ENCODE measurements at regions not wholly inside any gene's neighbourhood (a gene's known extent, or its start where the extent isn't known, plus 50 kb on each side); places are given as distances from the start of the nearest gene placed in this dataset.

DNA sequence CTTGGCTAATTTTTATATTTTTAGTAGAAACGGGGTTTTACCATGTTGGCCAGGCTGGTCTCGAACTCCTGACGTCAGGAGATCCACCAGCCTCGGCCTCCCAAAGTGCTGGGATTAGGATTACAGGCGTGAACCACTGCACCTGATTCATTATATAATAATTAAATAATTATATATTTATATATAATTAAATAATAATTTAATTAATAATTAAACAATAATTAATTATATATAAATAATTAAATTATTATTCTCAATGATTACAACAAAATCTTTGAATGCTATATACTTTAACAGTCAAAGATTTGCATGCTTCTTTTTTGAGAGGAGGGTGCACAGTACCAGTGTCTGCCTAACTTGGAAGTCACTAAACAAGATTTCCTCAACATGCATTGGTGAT, 872.3 kb downstream of the EFNB2 start:
- TF ChIP-seq, protein P1, sequence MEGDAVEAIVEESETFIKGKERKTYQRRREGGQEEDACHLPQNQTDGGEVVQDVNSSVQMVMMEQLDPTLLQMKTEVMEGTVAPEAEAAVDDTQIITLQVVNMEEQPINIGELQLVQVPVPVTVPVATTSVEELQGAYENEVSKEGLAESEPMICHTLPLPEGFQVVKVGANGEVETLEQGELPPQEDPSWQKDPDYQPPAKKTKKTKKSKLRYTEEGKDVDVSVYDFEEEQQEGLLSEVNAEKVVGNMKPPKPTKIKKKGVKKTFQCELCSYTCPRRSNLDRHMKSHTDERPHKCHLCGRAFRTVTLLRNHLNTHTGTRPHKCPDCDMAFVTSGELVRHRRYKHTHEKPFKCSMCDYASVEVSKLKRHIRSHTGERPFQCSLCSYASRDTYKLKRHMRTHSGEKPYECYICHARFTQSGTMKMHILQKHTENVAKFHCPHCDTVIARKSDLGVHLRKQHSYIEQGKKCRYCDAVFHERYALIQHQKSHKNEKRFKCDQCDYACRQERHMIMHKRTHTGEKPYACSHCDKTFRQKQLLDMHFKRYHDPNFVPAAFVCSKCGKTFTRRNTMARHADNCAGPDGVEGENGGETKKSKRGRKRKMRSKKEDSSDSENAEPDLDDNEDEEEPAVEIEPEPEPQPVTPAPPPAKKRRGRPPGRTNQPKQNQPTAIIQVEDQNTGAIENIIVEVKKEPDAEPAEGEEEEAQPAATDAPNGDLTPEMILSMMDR (IDR thresholded peaks at IDR 0.05; ENCODE audit: low read depth, low read length), result no peak
- H3K4me3 ChIP-seq (ENCODE audit: low read depth, low read length), result no peak overlapping the region
- in situ Hi-C loops (cut with HindIII; ENCODE audit: low sequenced_read_pairs), result no loop called here
- no peak for DNase-seq (ENCODE audit: low read depth, low spot score)

DNA sequence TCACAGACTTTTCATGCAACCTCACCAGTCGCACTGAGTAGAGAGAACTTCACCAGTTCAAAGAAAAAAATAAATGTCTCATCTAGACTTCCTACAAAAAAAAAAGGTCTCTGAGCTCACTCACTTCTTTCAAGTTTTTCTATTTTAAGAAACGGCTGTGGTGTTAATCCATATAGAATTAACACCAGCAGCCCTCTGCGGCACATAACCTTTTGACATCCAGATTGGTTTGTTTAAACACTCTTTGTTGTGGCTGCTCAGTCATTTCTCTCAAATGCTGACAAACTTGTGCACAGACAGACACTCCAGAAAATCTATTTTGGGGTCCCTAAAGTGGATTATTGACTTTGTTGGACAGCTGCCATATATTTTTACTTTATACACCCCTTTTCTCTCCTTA, 874.9 kb downstream of the EFNB2 start:
- TF ChIP-seq, protein P1 (IDR thresholded peaks at IDR 0.05; ENCODE audit: low read depth, low read length), result no peak
- no peak overlapping the region for H3K4me3 ChIP-seq (ENCODE audit: low read depth, low read length)
- in situ Hi-C loops (cut with HindIII; ENCODE audit: low sequenced_read_pairs), result no loop called here
- no peak for DNase-seq (ENCODE audit: low read depth, low spot score)

DNA sequence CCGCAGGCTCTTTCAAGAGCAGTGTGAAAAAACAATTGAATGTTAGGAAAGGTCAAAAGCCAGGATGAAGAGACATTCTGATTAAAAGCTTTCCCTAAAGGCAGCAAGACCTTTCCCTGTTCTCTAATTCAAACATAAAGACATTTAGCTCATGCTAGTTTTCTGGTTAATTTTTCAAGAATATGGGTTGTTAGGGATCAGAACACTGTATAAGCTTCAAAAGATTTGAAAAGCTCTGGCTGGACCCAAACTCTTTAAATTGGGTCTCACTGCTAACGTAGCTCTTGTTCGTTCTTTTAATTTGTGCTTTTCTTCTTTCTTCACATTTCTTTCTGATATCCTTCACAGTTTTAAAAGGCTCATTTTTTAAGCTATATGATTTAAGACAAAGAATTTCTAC, 877.0 kb downstream of the EFNB2 start:
- H3K4me3 ChIP-seq (ENCODE audit: low read depth, low read length), result no peak overlapping the region
- no peak for DNase-seq (ENCODE audit: low read depth, low spot score)
- TF ChIP-seq, protein P1 (IDR thresholded peaks at IDR 0.05; ENCODE audit: low read depth, low read length), result no peak
- in situ Hi-C loops (cut with HindIII; ENCODE audit: low sequenced_read_pairs), result no loop called here

DNA sequence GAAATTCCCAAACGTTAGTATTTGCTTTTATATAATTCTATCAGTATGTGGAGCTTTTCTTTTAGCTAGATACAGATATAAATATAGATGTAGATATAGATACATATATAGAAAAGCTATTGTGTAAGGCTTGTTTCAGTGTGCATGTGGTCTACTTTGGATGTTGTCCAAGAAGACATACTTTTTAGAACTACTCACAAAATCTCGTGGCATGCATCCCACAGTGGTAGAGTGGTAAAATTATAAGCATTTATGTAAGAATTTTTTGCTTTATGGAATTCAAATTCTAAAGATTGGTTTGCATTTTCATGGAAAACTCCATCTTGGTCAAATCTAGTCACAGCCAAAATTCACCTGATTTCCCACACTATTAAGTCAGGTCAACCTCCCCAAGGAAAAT, 880.4 kb downstream of the EFNB2 start:
- H3K4me3 ChIP-seq (ENCODE audit: low read depth, low read length), result no peak overlapping the region
- TF ChIP-seq, protein P1 (IDR thresholded peaks at IDR 0.05; ENCODE audit: low read depth, low read length), result no peak
- peak; percentile 77 for DNase-seq (ENCODE audit: low read depth, low spot score)
- in situ Hi-C loops (cut with HindIII; ENCODE audit: low sequenced_read_pairs), result no loop called here

DNA sequence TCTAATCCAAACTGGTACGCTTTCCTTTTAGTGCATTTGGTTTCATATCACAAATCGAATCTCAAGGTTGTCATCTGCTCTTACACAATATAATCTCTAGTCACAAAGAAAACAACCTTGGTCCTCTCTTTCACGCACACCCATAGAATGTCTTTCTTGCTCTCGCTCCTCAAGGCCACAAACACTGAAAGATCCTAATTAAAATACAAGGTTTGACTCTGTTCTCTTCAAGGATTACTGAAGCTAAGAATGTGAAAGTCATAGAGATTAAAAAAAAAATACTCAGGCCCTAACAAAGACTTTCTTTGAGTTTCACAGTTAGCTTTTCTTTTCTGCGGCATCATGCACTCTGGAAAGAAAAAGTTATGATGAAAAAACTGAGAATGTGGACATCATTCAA, 891.5 kb downstream of the EFNB2 start:
- in situ Hi-C loops (cut with HindIII; ENCODE audit: low sequenced_read_pairs), result no loop called here
- no peak overlapping the region for H3K4me3 ChIP-seq (ENCODE audit: low read depth, low read length)
- no peak for DNase-seq (ENCODE audit: low read depth, low spot score)
- TF ChIP-seq, protein P1 (IDR thresholded peaks at IDR 0.05; ENCODE audit: low read depth, low read length), result no peak

DNA sequence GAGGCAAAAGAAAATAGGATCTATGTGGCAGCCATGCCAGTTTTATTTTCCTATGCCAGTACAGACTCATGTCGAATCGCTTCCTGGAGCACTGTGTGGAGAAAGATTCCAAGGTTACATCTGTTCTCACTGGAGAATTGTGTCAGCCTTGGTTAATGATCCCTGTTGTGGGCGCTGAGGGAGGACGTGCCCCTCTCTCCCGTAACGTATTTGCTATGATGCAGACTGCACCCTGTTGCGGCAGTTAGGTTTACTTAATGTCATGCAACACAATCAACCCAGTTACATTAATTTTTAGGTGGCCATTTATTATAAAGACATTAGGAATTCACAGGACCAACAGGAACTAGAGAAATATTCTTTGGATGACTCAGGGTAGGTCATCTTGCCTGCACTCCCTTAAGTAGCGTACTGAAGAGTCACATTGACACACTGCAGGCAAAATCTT, 892.9 kb downstream of the EFNB2 start:
- TF ChIP-seq, protein P1 (IDR thresholded peaks at IDR 0.05; ENCODE audit: low read depth, low read length), result no peak
- in situ Hi-C loops (cut with HindIII; ENCODE audit: low sequenced_read_pairs), result no loop called here
- H3K4me3 ChIP-seq (ENCODE audit: low read depth, low read length), result no peak overlapping the region
- DNase-seq (ENCODE audit: low read depth, low spot score), result peak; percentile 39

DNA sequence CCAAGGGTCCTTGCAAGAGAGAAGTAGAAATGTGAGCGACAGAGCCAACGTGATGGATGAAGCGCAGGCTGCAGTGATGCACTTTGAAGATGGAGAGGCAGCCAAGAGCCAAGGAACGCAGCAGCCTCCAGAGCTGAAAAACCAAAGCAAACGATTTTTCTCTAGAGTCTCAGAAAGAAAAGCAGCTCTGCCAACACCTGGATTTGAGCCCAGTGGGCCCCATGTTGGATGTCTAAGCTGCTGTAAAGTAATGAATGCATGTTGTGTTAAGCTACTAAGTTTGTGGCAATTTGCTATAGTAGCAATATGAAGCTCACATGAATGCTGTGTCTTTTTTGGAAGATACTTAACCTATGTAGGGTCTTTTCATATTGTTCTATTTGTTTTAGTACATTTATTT, 894.3 kb downstream of the EFNB2 start:
- in situ Hi-C loops (cut with HindIII; ENCODE audit: low sequenced_read_pairs), result no loop called here
- DNase-seq (ENCODE audit: low read depth, low spot score), result no peak
- H3K4me3 ChIP-seq (ENCODE audit: low read depth, low read length), result no peak overlapping the region

More for the DNA sequence above, 894.3 kb downstream of the EFNB2 start:
- TF ChIP-seq, protein P1 (IDR thresholded peaks at IDR 0.05; ENCODE audit: low read depth, low read length), result no peak

Measured in astrocyte of the spinal cord (primary cell).